ENCODE measurements at regions not wholly inside any gene's neighbourhood (a gene's known extent, or its start where the extent isn't known, plus 50 kb on each side); places are given as distances from the start of the nearest gene placed in this dataset.

DNA sequence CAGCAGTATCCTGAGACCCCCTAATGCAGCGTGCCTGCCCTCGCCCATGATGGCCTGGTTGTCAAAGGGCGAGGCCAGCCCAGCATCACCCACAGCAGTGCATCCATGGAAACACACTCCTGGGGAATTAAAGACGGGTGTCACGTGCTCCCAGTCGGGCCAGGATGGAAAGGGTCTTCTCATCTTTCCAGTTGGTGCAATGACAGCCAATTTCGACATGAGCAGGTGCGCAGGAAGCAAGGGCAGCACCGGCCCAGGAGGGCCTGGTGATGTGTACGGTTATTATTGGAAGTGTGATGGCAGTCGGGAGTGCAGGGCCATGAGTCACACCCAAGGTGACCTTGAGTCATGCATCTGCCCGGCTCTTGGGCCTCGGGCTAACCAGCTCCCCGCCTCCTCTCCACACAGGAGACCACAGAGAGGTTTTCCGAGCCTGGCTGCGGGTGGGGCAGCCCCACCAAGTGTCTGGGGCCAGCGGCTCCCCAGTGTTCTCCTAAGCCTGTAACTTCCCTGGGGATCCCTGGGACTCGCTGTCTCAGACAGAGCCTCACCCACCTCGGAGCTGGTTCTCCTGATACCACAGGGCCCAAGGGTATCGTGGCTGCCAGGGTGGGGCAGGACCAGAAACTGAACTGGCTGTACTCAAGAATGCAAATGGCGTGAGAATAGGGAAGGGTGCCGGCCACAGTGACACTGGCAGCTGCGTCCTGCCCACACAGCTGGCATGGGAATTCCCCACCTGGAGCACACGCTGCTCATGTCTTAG is 119.8 kb downstream of the SIK1 start:
- H3K27ac ChIP-seq (ENCODE audit: low read length): no peak overlapping the region
- peaks cover 0 to 2% of the 10 kb centered on the region in 2 donors for H3K27me3 ChIP-seq (ENCODE audit: control insufficient read depth in 1 of 2, insufficient read depth in 2 of 2, low read length in 2 of 2)
- H3K4me3 ChIP-seq (ENCODE audit: low read length in 2 of 2): no peak overlapping the region
- H3K9ac ChIP-seq (ENCODE audit: low read length in 2 of 2): no peak overlapping the region
- no peaks in the 10 kb centered on the region for H3K4me1 ChIP-seq (ENCODE audit: control insufficient read depth, insufficient read depth, low read length)
- no peaks in the 10 kb centered on the region for H3K9me3 ChIP-seq (ENCODE audit: control insufficient read depth in 2 of 2, low read length in 2 of 2)
- H3K36me3 ChIP-seq (ENCODE audit: control insufficient read depth in 2 of 2, insufficient read depth in 2 of 2, low read length in 2 of 2): no peaks in the 10 kb centered on the region

GRCh38 chr21:43306391-43306790 is 120.5 kb downstream of the SIK1 start:
- Histone ChIP-seq H3K27ac (ENCODE audit: low read length) (no peak overlapping the region), H3K4me3 (ENCODE audit: low read length in 2 of 2) (no peak overlapping the region), H3K27me3 (ENCODE audit: control insufficient read depth in 1 of 2, insufficient read depth in 2 of 2, low read length in 2 of 2) (peaks cover 0 to 2% of the 10 kb centered on the region in 2 donors), H3K4me1 (ENCODE audit: control insufficient read depth, insufficient read depth, low read length) (no peaks in the 10 kb centered on the region), H3K36me3 (ENCODE audit: control insufficient read depth in 2 of 2, insufficient read depth in 2 of 2, low read length in 2 of 2) (no peaks in the 10 kb centered on the region), H3K9ac (ENCODE audit: low read length in 2 of 2) (no peak overlapping the region), H3K9me3 (ENCODE audit: control insufficient read depth in 2 of 2, low read length in 2 of 2) (no peaks in the 10 kb centered on the region)

GRCh38 chr21:43305811-43306311 is 121.1 kb downstream of the SIK1 start:
- Histone ChIP-seq H3K4me1 (ENCODE audit: control insufficient read depth, insufficient read depth, low read length) (peaks cover 4% of the 10 kb centered on the region), H3K27me3 (ENCODE audit: control insufficient read depth in 1 of 2, insufficient read depth in 2 of 2, low read length in 2 of 2) (peaks cover 0 to 2% of the 10 kb centered on the region in 2 donors), H3K36me3 (ENCODE audit: control insufficient read depth in 2 of 2, insufficient read depth in 2 of 2, low read length in 2 of 2) (no peaks in the 10 kb centered on the region), H3K9me3 (ENCODE audit: control insufficient read depth in 2 of 2, low read length in 2 of 2) (no peaks in the 10 kb centered on the region), H3K4me3 (ENCODE audit: low read length in 2 of 2) (no peak overlapping the region), H3K27ac (ENCODE audit: low read length) (no peak overlapping the region), H3K9ac (ENCODE audit: low read length in 2 of 2) (no peak overlapping the region)

DNA sequence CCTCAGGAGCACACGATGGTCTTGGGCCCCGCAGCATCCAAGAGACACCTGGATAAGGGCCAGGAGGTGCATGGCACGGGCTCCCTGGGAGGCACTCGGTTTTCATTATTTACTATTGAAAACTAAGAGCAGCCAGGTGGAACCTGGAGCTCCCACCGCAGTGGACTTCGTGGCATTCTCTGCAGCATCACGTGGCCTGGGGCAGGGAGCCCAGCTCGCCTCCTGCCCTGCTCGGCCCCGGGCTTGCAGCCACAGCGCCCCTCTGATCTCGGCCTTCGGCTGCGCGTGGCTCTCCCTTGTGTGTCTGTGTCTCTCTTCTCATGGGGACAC is 121.6 kb downstream of the SIK1 start:
- Histone ChIP-seq H3K36me3 (ENCODE audit: control insufficient read depth in 2 of 2, insufficient read depth in 2 of 2, low read length in 2 of 2) (no peaks in the 10 kb centered on the region), H3K4me1 (ENCODE audit: control insufficient read depth, insufficient read depth, low read length) (peaks cover 4% of the 10 kb centered on the region), H3K27ac (ENCODE audit: low read length) (no peak overlapping the region), H3K27me3 (ENCODE audit: control insufficient read depth in 1 of 2, insufficient read depth in 2 of 2, low read length in 2 of 2) (peaks cover 0 to 2% of the 10 kb centered on the region in 2 donors), H3K9ac (ENCODE audit: low read length in 2 of 2) (no peak overlapping the region), H3K4me3 (ENCODE audit: low read length in 2 of 2) (no peak overlapping the region), H3K9me3 (ENCODE audit: control insufficient read depth in 2 of 2, low read length in 2 of 2) (no peaks in the 10 kb centered on the region)

DNA sequence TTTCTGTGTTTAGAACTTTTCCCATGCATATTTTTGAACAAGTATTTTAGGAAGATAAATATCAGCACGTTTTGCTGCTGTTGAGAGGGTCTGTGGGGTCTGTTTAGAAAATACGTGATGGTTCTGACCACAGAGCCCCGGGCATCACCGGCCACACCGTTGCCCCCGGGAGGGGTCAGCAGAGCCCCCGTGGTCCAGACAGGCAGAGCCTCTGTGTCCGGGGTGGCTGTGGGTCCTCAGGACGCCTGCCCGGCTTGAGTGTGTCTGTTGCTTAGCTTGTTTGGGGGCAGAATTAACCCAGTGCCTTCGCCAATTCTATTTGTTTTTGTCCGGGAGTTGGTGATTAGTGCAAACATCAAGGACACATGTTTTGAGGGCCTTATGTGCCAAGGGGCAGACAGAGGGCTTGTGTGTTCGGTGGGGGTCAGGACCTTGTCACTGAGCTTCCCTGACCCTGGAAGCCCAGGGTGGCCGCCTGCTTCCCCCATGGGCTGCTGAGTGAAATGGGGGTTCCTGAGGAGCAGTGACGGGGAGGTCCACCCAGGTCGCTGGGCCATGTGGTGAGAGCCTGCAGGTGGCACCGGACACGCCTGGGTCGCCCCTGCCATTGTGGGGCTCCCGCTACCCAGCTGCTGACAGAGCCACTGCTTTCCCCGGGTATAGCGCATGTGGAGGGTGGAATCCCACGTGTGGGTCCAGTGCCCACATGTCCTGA is 122.2 kb downstream of the SIK1 start:
- H3K9me3 ChIP-seq (ENCODE audit: control insufficient read depth in 2 of 2, low read length in 2 of 2): no peaks in the 10 kb centered on the region
- no peak overlapping the region for H3K27ac ChIP-seq (ENCODE audit: low read length)

GRCh38 chr21:43304206-43304605 is 122.7 kb downstream of the SIK1 start:
- Histone ChIP-seq H3K4me3 (ENCODE audit: low read length in 2 of 2) (no peak overlapping the region), H3K9me3 (ENCODE audit: control insufficient read depth in 2 of 2, low read length in 2 of 2) (no peaks in the 10 kb centered on the region), H3K36me3 (ENCODE audit: control insufficient read depth in 2 of 2, insufficient read depth in 2 of 2, low read length in 2 of 2) (no peaks in the 10 kb centered on the region), H3K4me1 (ENCODE audit: control insufficient read depth, insufficient read depth, low read length) (peaks cover 4% of the 10 kb centered on the region), H3K9ac (ENCODE audit: low read length in 2 of 2) (no peak overlapping the region), H3K27me3 (ENCODE audit: control insufficient read depth in 1 of 2, insufficient read depth in 2 of 2, low read length in 2 of 2) (peaks cover 0 to 2% of the 10 kb centered on the region in 2 donors), H3K27ac (ENCODE audit: low read length) (no peak overlapping the region)

More for the DNA sequence above, 122.2 kb downstream of the SIK1 start:
- Histone ChIP-seq H3K27me3 (ENCODE audit: control insufficient read depth in 1 of 2, insufficient read depth in 2 of 2, low read length in 2 of 2) (peaks cover 0 to 2% of the 10 kb centered on the region in 2 donors), H3K4me3 (ENCODE audit: low read length in 2 of 2) (no peak overlapping the region), H3K4me1 (ENCODE audit: control insufficient read depth, insufficient read depth, low read length) (peaks cover 4% of the 10 kb centered on the region), H3K36me3 (ENCODE audit: control insufficient read depth in 2 of 2, insufficient read depth in 2 of 2, low read length in 2 of 2) (no peaks in the 10 kb centered on the region), H3K9ac (ENCODE audit: low read length in 2 of 2) (no peak overlapping the region)

- Histone ChIP-seq H3K9me3 (ENCODE audit: control insufficient read depth in 2 of 2, low read length in 2 of 2) (no peaks in the 10 kb centered on the region), H3K9ac (ENCODE audit: low read length in 2 of 2) (no peak overlapping the region), H3K27ac (ENCODE audit: low read length) (no peak overlapping the region), H3K4me1 (ENCODE audit: control insufficient read depth, insufficient read depth, low read length) (peaks cover 4% of the 10 kb centered on the region), H3K36me3 (ENCODE audit: control insufficient read depth in 2 of 2, insufficient read depth in 2 of 2, low read length in 2 of 2) (no peaks in the 10 kb centered on the region), H3K4me3 (ENCODE audit: low read length in 2 of 2) (no peak overlapping the region), H3K27me3 (ENCODE audit: control insufficient read depth in 1 of 2, insufficient read depth in 2 of 2, low read length in 2 of 2) (peaks cover 0 to 2% of the 10 kb centered on the region in 2 donors)
Observed at GRCh38 chr21:43303275-43304178, 123.4 kb downstream of the SIK1 start.

GRCh38 chr21:43302769-43303168 is 124.2 kb downstream of the SIK1 start:
- Histone ChIP-seq H3K9me3 (ENCODE audit: control insufficient read depth in 2 of 2, low read length in 2 of 2) (no peaks in the 10 kb centered on the region), H3K27me3 (ENCODE audit: control insufficient read depth in 1 of 2, insufficient read depth in 2 of 2, low read length in 2 of 2) (peaks cover 0 to 2% of the 10 kb centered on the region in 2 donors), H3K27ac (ENCODE audit: low read length) (no peak overlapping the region), H3K9ac (ENCODE audit: low read length in 2 of 2) (no peak overlapping the region), H3K36me3 (ENCODE audit: control insufficient read depth in 2 of 2, insufficient read depth in 2 of 2, low read length in 2 of 2) (no peaks in the 10 kb centered on the region), H3K4me1 (ENCODE audit: control insufficient read depth, insufficient read depth, low read length) (peaks cover 4% of the 10 kb centered on the region), H3K4me3 (ENCODE audit: low read length in 2 of 2) (no peak overlapping the region)

GRCh38 chr21:43302062-43302700 is 124.8 kb downstream of the SIK1 start:
- Histone ChIP-seq H3K36me3 (ENCODE audit: control insufficient read depth in 2 of 2, insufficient read depth in 2 of 2, low read length in 2 of 2) (no peaks in the 10 kb centered on the region), H3K27ac (ENCODE audit: low read length) (no peak overlapping the region), H3K9ac (ENCODE audit: low read length in 2 of 2) (no peak overlapping the region), H3K9me3 (ENCODE audit: control insufficient read depth in 2 of 2, low read length in 2 of 2) (no peaks in the 10 kb centered on the region), H3K27me3 (ENCODE audit: control insufficient read depth in 1 of 2, insufficient read depth in 2 of 2, low read length in 2 of 2) (peaks cover 0 to 2% of the 10 kb centered on the region in 2 donors), H3K4me1 (ENCODE audit: control insufficient read depth, insufficient read depth, low read length) (peaks cover 4% of the 10 kb centered on the region), H3K4me3 (ENCODE audit: low read length in 2 of 2) (no peak overlapping the region)

- H3K36me3 ChIP-seq (ENCODE audit: control insufficient read depth in 2 of 2, insufficient read depth in 2 of 2, low read length in 2 of 2): no peaks in the 10 kb centered on the region
- H3K9ac ChIP-seq (ENCODE audit: low read length in 2 of 2): no peak overlapping the region
- H3K27me3 ChIP-seq (ENCODE audit: control insufficient read depth in 1 of 2, insufficient read depth in 2 of 2, low read length in 2 of 2): peaks cover 0 to 2% of the 10 kb centered on the region in 2 donors
- H3K27ac ChIP-seq (ENCODE audit: low read length): no peak overlapping the region
- peaks cover 0 to 2% of the 10 kb centered on the region in 2 donors for H3K9me3 ChIP-seq (ENCODE audit: control insufficient read depth in 2 of 2, low read length in 2 of 2)
- H3K4me1 ChIP-seq (ENCODE audit: control insufficient read depth, insufficient read depth, low read length): peaks cover 4% of the 10 kb centered on the region
- no peak overlapping the region for H3K4me3 ChIP-seq (ENCODE audit: low read length in 2 of 2)
Observed at GRCh38 chr21:43301409-43302061, 125.4 kb downstream of the SIK1 start.

All from stomach smooth muscle (tissue), 2 donors.